ENCODE measurements at regions not wholly inside any gene's neighbourhood (a gene's known extent, or its start where the extent isn't known, plus 50 kb on each side); places are given as distances from the start of the nearest gene placed in this dataset.

GRCh38 chr11:45590743-45591142 is 74.7 kb downstream of the CHST1 start:
- TF ChIP-seq, protein P1, sequence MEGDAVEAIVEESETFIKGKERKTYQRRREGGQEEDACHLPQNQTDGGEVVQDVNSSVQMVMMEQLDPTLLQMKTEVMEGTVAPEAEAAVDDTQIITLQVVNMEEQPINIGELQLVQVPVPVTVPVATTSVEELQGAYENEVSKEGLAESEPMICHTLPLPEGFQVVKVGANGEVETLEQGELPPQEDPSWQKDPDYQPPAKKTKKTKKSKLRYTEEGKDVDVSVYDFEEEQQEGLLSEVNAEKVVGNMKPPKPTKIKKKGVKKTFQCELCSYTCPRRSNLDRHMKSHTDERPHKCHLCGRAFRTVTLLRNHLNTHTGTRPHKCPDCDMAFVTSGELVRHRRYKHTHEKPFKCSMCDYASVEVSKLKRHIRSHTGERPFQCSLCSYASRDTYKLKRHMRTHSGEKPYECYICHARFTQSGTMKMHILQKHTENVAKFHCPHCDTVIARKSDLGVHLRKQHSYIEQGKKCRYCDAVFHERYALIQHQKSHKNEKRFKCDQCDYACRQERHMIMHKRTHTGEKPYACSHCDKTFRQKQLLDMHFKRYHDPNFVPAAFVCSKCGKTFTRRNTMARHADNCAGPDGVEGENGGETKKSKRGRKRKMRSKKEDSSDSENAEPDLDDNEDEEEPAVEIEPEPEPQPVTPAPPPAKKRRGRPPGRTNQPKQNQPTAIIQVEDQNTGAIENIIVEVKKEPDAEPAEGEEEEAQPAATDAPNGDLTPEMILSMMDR (IDR thresholded peaks at IDR 0.05), result no peak
- TF ChIP-seq POLR2A (IDR thresholded peaks at IDR 0.05) (no peak), POLR2AphosphoS5 (IDR thresholded peaks at IDR 0.05) (no peak), EP300 (IDR thresholded peaks at IDR 0.05) (no peak)

Measured in gastroesophageal sphincter (tissue), 3 donors.